GM21619 (cell line): ENCODE measurements at regions not wholly inside any gene's neighbourhood (a gene's known extent, or its start where the extent isn't known, plus 50 kb on each side); places are given as distances from the start of the nearest gene placed in this dataset.

Experiments
- ATAC-seq: cut with Tn5 transposase; IDR thresholded peaks from one replicate; pipeline ENCODE4 v1.9.1; 2021; ENCODE audit not compliant: unreplicated experiment

- ATAC-seq: no peak
Observed at GRCh38 chr7:22589641-22590201, 89.7 kb upstream of the STEAP1B start.

- no peak for ATAC-seq
Observed at GRCh38 chr7:22588351-22588750, 88.4 kb upstream of the STEAP1B start.

GRCh38 chr7:22587322-22587721 is 87.3 kb upstream of the STEAP1B start:
- peak; percentile 40 for ATAC-seq

DNA sequence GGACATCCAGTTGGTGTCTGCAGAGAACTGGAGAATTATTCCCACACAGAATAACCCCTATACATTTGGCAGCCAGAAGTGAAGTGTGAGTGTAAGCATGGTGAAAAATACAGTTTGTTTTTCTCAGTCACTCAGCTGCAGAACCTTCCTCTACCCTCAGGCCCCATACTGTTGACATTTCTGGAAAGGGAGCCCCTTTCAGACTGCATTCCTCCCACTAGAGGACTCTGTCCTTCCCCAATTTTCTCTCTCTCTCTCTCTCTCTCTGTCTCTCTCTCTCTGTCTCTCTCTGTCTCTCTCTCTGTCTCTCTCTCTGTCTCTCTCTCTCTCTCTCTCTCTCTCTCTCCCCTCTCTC is 86.8 kb upstream of the STEAP1B start:
- ATAC-seq: no peak

- ATAC-seq: no peak
Observed at GRCh38 chr7:22586101-22586785, 86.3 kb upstream of the STEAP1B start.

- ATAC-seq: peak; percentile 57
Observed at GRCh38 chr7:22584179-22584578, 84.2 kb upstream of the STEAP1B start.

DNA sequence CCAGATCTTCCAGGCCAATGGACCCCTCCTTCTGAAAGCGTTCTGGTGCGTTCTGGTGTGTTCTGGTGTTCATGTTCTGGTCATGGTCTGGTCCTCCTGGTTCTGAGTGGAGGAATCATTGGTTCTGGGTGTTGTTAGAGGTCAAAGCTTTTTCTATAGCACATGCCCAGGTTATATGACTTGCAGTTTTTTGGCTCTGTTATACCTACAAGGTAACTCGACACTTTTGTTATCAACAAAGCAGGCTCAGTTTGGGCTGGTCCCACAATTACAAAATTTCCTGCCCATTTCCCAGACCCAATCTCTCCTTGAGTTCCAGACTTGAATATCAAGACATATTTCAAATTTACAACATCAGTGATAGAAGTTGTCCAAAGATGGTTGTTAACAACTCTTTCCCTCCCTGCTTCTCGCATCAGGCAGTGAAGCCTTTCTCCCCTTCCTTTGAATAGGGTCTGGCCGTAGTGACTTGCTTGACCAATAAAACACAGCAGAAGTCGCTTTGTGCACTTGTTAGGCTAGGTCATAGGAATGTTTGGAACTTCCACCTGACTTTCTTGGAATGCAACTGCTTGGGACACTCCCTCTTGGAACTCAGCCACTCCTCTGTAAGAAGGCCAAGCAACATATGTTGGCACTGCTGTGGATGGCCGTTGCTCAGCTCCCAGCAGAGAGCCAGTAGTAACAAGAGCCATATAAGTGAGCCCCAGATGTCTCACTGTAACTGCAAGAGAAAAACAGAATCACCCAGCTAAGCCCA is 83.1 kb upstream of the STEAP1B start:
- ATAC-seq: no peak

DNA sequence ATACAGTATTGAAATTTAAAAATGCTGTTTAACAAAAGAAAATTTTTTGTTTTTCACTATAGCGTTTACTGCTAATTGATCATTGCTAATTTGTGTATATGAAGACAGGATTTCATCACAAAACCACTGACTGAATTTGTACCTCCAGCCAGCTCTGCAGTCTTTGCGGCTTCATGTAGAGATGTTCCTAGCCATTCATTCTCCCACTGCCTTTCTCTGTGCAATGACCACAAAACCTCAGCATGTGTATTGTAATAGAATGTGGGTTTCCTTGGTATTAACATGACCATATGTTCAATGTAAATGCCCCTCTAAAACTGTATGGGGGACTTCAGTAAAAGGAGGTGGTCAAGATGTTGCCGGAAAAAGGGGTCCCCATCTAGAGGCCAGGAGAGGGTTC is 81.1 kb upstream of the STEAP1B start:
- ATAC-seq: no peak

DNA sequence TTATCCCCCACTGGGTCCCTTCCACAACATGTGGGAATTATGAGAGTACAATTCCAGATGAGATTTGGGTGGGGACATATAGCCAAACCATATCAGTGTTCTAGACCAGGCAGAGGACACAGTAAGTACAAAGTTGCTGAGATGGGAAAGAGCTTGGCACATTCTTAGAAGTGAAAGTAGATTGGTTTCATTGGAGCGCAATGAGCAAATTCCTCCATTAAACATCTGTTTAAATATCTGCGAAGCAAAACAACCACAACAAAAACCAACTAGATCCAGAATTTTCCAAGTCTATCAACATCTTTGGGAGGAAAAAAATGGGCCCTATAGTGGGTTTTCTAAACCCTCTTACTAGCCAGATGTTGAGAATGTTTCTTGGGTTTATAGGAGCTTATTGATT is 80.0 kb upstream of the STEAP1B start:
- no peak for ATAC-seq

DNA sequence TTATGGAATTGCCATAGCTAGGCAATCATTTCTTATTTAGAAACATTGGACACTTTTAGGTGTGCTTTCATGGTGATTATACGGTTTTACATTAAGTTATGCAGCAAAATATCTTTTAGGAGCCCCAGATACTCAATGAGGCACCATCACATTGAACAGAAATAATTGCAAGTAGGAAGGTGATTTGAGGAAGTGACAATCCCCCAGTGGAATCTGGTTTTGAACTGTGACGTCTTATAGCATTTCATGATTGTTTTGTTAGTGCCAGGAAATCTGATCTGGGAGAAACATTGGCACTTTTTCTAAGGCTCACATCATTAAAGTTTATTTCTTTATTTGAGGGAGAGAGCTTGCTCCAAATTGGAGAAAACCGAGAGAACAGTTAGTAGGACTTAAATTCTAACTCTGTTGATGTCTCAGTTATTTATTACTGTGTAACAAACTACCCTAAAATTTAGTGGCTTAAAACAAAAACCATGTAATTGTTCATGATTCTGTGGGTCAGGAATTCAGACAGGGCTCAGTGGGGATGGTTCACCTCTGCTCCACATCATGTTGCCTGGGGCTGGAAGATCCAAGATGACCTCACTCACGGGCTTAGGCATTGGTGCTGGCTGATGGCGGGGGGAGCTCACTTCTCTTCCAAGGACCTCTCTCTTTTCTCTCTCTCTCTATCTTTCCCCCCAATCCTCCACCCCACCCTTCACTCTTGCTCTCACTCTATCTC is 78.2 kb upstream of the STEAP1B start:
- no peak for ATAC-seq

DNA sequence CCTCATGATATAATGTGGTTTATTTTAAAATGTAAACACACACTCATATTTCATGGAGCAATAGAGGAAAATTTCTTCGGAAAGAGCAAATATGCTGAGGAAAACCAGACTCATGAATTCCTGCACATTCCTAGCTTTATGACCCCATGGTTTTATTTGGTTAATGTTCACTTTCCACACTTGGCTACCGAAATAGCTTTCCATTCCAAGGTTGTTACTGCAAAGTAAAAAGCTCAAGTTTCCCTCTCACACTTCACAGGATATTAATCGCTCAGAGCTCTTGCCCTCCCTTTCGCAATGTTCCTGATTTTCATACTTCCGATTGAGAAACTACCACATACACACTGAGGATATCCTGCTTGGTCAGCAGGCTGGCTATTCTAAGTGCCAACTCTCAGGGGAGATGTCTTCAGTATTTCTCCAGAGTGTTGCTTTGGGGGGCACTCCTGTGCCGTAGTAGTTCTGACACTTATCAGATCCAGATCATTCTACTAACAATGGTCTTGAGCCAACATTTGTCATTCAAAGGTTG is 77.5 kb upstream of the STEAP1B start:
- no peak for ATAC-seq

GRCh38 chr7:22576612-22577469 is 76.9 kb upstream of the STEAP1B start:
- ATAC-seq: no peak

- ATAC-seq: no peak
Observed at GRCh38 chr7:22574754-22575520, 74.9 kb upstream of the STEAP1B start.

DNA sequence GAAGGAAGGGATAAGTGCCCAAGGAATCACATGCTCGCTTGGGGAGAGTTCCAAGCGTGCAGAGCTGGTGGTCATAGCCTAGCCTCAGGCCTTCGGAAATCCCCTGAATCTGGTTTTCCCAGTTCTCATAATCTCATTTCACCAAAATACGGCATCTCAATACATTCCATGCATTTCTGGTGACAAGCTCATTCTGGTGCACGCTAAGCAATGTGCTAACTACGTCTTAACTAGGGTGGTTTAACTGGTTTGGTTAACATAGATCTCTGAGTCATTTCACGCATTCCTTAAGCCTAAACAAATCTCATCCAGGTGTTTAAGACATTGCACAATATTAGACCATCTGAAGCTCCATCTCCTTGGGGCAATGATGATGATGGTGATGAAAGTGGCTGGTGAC is 72.9 kb upstream of the STEAP1B start:
- ATAC-seq: no peak

DNA sequence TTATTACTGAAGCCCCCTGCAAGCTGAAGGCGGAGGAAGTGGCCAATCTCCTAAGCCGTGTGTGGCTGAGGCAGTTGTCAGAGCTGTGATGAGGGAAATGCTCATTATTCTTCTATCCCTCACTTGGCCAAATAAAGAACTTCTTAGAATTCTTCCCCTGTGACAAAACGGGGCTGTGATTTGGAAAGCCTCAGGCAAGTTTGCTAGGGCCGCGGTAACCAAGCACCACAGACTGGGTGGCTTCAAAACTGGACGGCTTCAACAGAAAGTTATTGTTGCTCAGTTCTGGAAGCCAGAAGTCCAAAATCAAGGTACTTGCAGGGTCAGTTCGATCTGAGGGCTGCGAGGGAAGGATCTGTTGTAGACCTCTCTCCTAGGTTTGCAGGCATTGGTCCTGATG is 72.3 kb upstream of the STEAP1B start:
- ATAC-seq: no peak

DNA sequence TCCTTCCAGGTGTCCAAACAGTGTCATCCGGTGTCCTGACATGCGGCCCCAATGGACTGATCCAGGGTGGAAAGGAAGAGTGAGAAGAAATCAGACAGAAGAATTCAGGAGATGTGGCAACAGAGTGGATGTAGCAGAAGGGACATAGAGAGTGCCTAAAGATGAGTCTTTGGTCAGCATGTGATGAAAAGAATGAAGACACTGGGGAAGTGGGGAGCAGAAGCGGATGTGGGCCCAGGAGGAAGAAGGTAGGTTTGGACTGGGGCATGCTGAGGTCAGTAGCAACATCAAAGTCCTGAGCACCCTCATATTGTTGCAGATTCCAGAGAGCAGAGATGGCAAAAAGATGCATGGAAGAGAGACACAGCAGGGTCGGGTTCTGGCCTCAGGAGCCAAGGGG is 71.8 kb upstream of the STEAP1B start:
- no peak for ATAC-seq

- ATAC-seq: no peak
Observed at GRCh38 chr7:22569586-22570321, 69.8 kb upstream of the STEAP1B start.

DNA sequence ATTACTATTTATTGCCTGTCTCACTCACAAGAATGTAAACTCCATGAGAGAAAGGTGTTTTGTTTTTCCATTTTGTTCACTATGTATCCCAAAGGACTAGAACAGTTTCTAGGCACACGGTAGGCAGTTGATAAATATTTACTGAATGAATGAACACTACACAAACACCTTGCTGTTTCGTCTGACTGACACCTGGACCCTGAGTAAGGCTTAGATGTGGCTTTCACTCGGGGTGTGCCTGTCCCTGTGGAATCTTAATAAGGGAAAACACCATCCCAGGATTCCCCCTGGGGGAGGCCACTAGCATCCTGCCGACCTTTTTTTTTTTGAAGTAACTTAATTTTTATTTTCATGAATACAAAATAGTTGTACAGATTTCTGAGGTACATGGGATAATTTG is 66.6 kb upstream of the STEAP1B start:
- no peak for ATAC-seq

GRCh38 chr7:22566176-22566575 is 66.2 kb upstream of the STEAP1B start:
- no peak for ATAC-seq
